T-helper 2 cell treated with Interferon-gamma antibody and Interleukin-4, amounts not matched to agents 5 μg/mL and 100 μg/mL, for 36 hours (primary cell): ENCODE measurements at regions not wholly inside any gene's neighbourhood (a gene's known extent, or its start where the extent isn't known, plus 50 kb on each side); places are given as distances from the start of the nearest gene placed in this dataset.

ENCODE experiments used
- DNase-seq: peaks from one replicate; pipeline ENCODE4 v3.0.0; 2021; ENCODE audit warnings: low spot score
- H3K27ac Mint-ChIP-seq: one replicate; pipeline ENCODE4 v1.8.0; 2021; ENCODE audit warnings: mild to moderate bottlenecking, mixed read lengths
- H3K27me3 Mint-ChIP-seq: one replicate; pipeline ENCODE4 v1.8.0; 2021; ENCODE audit warnings: low read depth, mixed read lengths
- H3K36me3 Mint-ChIP-seq: one replicate; pipeline ENCODE4 v1.8.0; 2021; ENCODE audit warnings: low read depth, mixed read lengths
- H3K4me1 Mint-ChIP-seq: one replicate; pipeline ENCODE4 v1.8.0; 2021; ENCODE audit warnings: low read depth, mixed read lengths
- H3K4me3 Mint-ChIP-seq: one replicate; pipeline ENCODE4 v1.8.0; 2022; ENCODE audit warnings: mild to moderate bottlenecking, moderate library complexity, mixed read lengths
- H3K9me3 Mint-ChIP-seq: one replicate; pipeline ENCODE4 v1.8.0; 2021; ENCODE audit warnings: mixed read lengths

GRCh38 chr9:78939311-78940065, 632.3 kb upstream of the TLE4 start:
- no peak for DNase-seq
- H3K4me3 Mint-ChIP-seq, result no peak overlapping the region
- H3K9me3 Mint-ChIP-seq, result no peaks in the 10 kb centered on the region
- no peaks in the 10 kb centered on the region for H3K27me3 Mint-ChIP-seq
- H3K4me1 Mint-ChIP-seq, result no peaks in the 10 kb centered on the region
- H3K36me3 Mint-ChIP-seq, result no peaks in the 10 kb centered on the region
- H3K27ac Mint-ChIP-seq, result no peak overlapping the region

- DNase-seq, result no peak
- no peaks in the 10 kb centered on the region for H3K36me3 Mint-ChIP-seq
- no peak overlapping the region for H3K27ac Mint-ChIP-seq
- H3K4me1 Mint-ChIP-seq, result no peaks in the 10 kb centered on the region
- no peak overlapping the region for H3K4me3 Mint-ChIP-seq
- H3K27me3 Mint-ChIP-seq, result no peaks in the 10 kb centered on the region
- H3K9me3 Mint-ChIP-seq, result no peaks in the 10 kb centered on the region
These were observed 631.5 kb upstream of the TLE4 start for GRCh38 chr9:78940121-78940855.

- H3K27me3 Mint-ChIP-seq, result no peaks in the 10 kb centered on the region
- no peak overlapping the region for H3K4me3 Mint-ChIP-seq
- peaks cover 17% of the 10 kb centered on the region for H3K9me3 Mint-ChIP-seq
- H3K4me1 Mint-ChIP-seq, result no peaks in the 10 kb centered on the region
- DNase-seq, result no peak
- H3K27ac Mint-ChIP-seq, result no peak overlapping the region
- H3K36me3 Mint-ChIP-seq, result no peaks in the 10 kb centered on the region
These were observed 617.5 kb upstream of the TLE4 start for GRCh38 chr9:78954286-78954685.

GRCh38 chr9:78958892-78959291, 612.9 kb upstream of the TLE4 start:
- no peak overlapping the region for H3K27ac Mint-ChIP-seq
- H3K4me3 Mint-ChIP-seq, result no peak overlapping the region
- no peaks in the 10 kb centered on the region for H3K36me3 Mint-ChIP-seq
- no peaks in the 10 kb centered on the region for H3K27me3 Mint-ChIP-seq
- no peaks in the 10 kb centered on the region for H3K4me1 Mint-ChIP-seq
- no peak for DNase-seq
- H3K9me3 Mint-ChIP-seq, result peaks cover 6% of the 10 kb centered on the region

- Mint-ChIP-seq H3K27me3 (no peaks in the 10 kb centered on the region), H3K27ac (no peak overlapping the region), H3K36me3 (no peaks in the 10 kb centered on the region), H3K4me1 (no peaks in the 10 kb centered on the region), H3K9me3 (peaks cover 6% of the 10 kb centered on the region), H3K4me3 (no peak overlapping the region)
- no peak for DNase-seq
These were observed 609.6 kb upstream of the TLE4 start for GRCh38 chr9:78962156-78962555.

GRCh38 chr9:78963911-78964310, 607.9 kb upstream of the TLE4 start:
- no peaks in the 10 kb centered on the region for H3K27me3 Mint-ChIP-seq
- H3K4me1 Mint-ChIP-seq, result no peaks in the 10 kb centered on the region
- DNase-seq, result no peak
- no peaks in the 10 kb centered on the region for H3K36me3 Mint-ChIP-seq
- no peak overlapping the region for H3K4me3 Mint-ChIP-seq
- no peaks in the 10 kb centered on the region for H3K9me3 Mint-ChIP-seq
- no peak overlapping the region for H3K27ac Mint-ChIP-seq

GRCh38 chr9:78967596-78968217, 604.1 kb upstream of the TLE4 start:
- H3K4me1 Mint-ChIP-seq, result no peaks in the 10 kb centered on the region
- H3K27ac Mint-ChIP-seq, result no peak overlapping the region
- H3K27me3 Mint-ChIP-seq, result no peaks in the 10 kb centered on the region
- H3K4me3 Mint-ChIP-seq, result no peak overlapping the region
- H3K9me3 Mint-ChIP-seq, result no peaks in the 10 kb centered on the region
- H3K36me3 Mint-ChIP-seq, result no peaks in the 10 kb centered on the region
- no peak for DNase-seq

GRCh38 chr9:78970375-78970774, 601.4 kb upstream of the TLE4 start:
- Mint-ChIP-seq H3K36me3 (no peaks in the 10 kb centered on the region), H3K9me3 (no peaks in the 10 kb centered on the region), H3K4me1 (no peaks in the 10 kb centered on the region), H3K27me3 (no peaks in the 10 kb centered on the region), H3K27ac (no peak overlapping the region), H3K4me3 (no peak overlapping the region)
- DNase-seq, result no peak

GRCh38 chr9:78971540-78971939, 600.2 kb upstream of the TLE4 start:
- H3K27ac Mint-ChIP-seq, result no peak overlapping the region
- no peaks in the 10 kb centered on the region for H3K9me3 Mint-ChIP-seq
- no peak overlapping the region for H3K4me3 Mint-ChIP-seq
- no peaks in the 10 kb centered on the region for H3K36me3 Mint-ChIP-seq
- no peak for DNase-seq
- no peaks in the 10 kb centered on the region for H3K4me1 Mint-ChIP-seq
- no peaks in the 10 kb centered on the region for H3K27me3 Mint-ChIP-seq

GRCh38 chr9:78972303-78972999, 599.3 kb upstream of the TLE4 start:
- no peaks in the 10 kb centered on the region for H3K27me3 Mint-ChIP-seq
- H3K4me1 Mint-ChIP-seq, result no peaks in the 10 kb centered on the region
- no peaks in the 10 kb centered on the region for H3K9me3 Mint-ChIP-seq
- no peak overlapping the region for H3K4me3 Mint-ChIP-seq
- no peak overlapping the region for H3K27ac Mint-ChIP-seq
- DNase-seq, result no peak
- H3K36me3 Mint-ChIP-seq, result no peaks in the 10 kb centered on the region

GRCh38 chr9:78973907-78974306, 597.9 kb upstream of the TLE4 start:
- no peak overlapping the region for H3K4me3 Mint-ChIP-seq
- H3K4me1 Mint-ChIP-seq, result no peaks in the 10 kb centered on the region

GRCh38 chr9:78982849-78983248, 588.9 kb upstream of the TLE4 start:
- Mint-ChIP-seq H3K36me3 (no peaks in the 10 kb centered on the region), H3K27ac (no peak overlapping the region), H3K4me3 (no peak overlapping the region), H3K4me1 (no peaks in the 10 kb centered on the region), H3K27me3 (no peaks in the 10 kb centered on the region), H3K9me3 (no peaks in the 10 kb centered on the region)
- DNase-seq, result no peak

More at GRCh38 chr9:78973907-78974306, 597.9 kb upstream of the TLE4 start:
- DNase-seq, result no peak
- Mint-ChIP-seq H3K36me3 (no peaks in the 10 kb centered on the region), H3K27me3 (no peaks in the 10 kb centered on the region), H3K9me3 (no peaks in the 10 kb centered on the region), H3K27ac (no peak overlapping the region)

GRCh38 chr9:78985084-78985738, 586.6 kb upstream of the TLE4 start:
- DNase-seq, result no peak
- H3K4me3 Mint-ChIP-seq, result no peak overlapping the region
- no peaks in the 10 kb centered on the region for H3K9me3 Mint-ChIP-seq
- no peaks in the 10 kb centered on the region for H3K27me3 Mint-ChIP-seq
- no peaks in the 10 kb centered on the region for H3K4me1 Mint-ChIP-seq
- H3K36me3 Mint-ChIP-seq, result no peaks in the 10 kb centered on the region
- H3K27ac Mint-ChIP-seq, result no peak overlapping the region
